ENCODE measurements at regions not wholly inside any gene's neighbourhood (a gene's known extent, or its start where the extent isn't known, plus 50 kb on each side); places are given as distances from the start of the nearest gene placed in this dataset.

GRCh38 chr5:123696921-123697341 lies 185.0 kb downstream of the CSNK1G3 start:
- no peaks in the 10 kb centered on the region for H3K27me3 ChIP-seq (ENCODE audit: control insufficient read depth in 2 of 2, insufficient read depth in 2 of 2, low read length in 2 of 2)
- H3K9ac ChIP-seq (ENCODE audit: low read depth in 1 of 2, low read length in 2 of 2): no peak overlapping the region
- no peak overlapping the region for H3K4me3 ChIP-seq (ENCODE audit: low read length in 2 of 2)
- H3K27ac ChIP-seq (ENCODE audit: low read depth in 2 of 2, low read length in 2 of 2): peak overlapping the region; percentile 22 to 26
- H3K36me3 ChIP-seq (ENCODE audit: control insufficient read depth in 2 of 2, insufficient read depth in 2 of 2, low read length in 2 of 2): no peaks in the 10 kb centered on the region
- no peaks in the 10 kb centered on the region for H3K9me3 ChIP-seq (ENCODE audit: control insufficient read depth in 2 of 2, low read length in 2 of 2)
- no peaks in the 10 kb centered on the region for H3K4me1 ChIP-seq (ENCODE audit: control insufficient read depth in 2 of 2, insufficient read depth in 2 of 2, low read length in 2 of 2)

GRCh38 chr5:123690821-123691220 lies 178.8 kb downstream of the CSNK1G3 start:
- H3K4me3 ChIP-seq (ENCODE audit: low read length in 2 of 2): no peak overlapping the region
- H3K27me3 ChIP-seq (ENCODE audit: control insufficient read depth in 2 of 2, insufficient read depth in 2 of 2, low read length in 2 of 2): no peaks in the 10 kb centered on the region
- H3K4me1 ChIP-seq (ENCODE audit: control insufficient read depth in 2 of 2, insufficient read depth in 2 of 2, low read length in 2 of 2): no peaks in the 10 kb centered on the region
- H3K9ac ChIP-seq (ENCODE audit: low read depth in 1 of 2, low read length in 2 of 2): no peak overlapping the region
- H3K27ac ChIP-seq (ENCODE audit: low read depth in 2 of 2, low read length in 2 of 2): no peak overlapping the region
- no peaks in the 10 kb centered on the region for H3K36me3 ChIP-seq (ENCODE audit: control insufficient read depth in 2 of 2, insufficient read depth in 2 of 2, low read length in 2 of 2)
- H3K9me3 ChIP-seq (ENCODE audit: control insufficient read depth in 2 of 2, low read length in 2 of 2): peaks cover 0 to 2% of the 10 kb centered on the region in 2 donors

DNA sequence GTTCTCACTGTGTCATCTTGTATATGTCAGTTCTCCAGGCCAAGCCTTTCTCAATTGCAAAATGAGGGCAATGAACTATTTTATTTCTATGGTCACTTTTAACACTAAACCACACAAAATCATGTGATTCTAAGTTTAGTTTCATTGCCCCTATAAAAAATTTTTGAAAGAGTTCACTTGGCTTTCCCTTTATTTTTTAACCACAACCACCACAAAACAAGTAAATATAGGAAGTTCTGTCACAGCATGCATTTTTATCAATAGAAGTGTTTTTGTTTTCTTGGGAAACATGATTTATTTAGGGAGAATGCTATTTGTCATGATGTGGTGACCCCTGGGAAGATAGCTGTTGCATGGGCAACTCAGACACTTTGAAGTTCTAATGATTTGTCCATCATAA lies 169.1 kb downstream of the CSNK1G3 start:
- H3K36me3 ChIP-seq (ENCODE audit: control insufficient read depth in 2 of 2, insufficient read depth in 2 of 2, low read length in 2 of 2): no peaks in the 10 kb centered on the region
- H3K4me1 ChIP-seq (ENCODE audit: control insufficient read depth in 2 of 2, insufficient read depth in 2 of 2, low read length in 2 of 2): no peaks in the 10 kb centered on the region
- no peak overlapping the region for H3K9ac ChIP-seq (ENCODE audit: low read depth in 1 of 2, low read length in 2 of 2)
- no peak overlapping the region for H3K27ac ChIP-seq (ENCODE audit: low read depth in 2 of 2, low read length in 2 of 2)
- peaks cover 0 to under 1% of the 10 kb centered on the region in 2 donors for H3K9me3 ChIP-seq (ENCODE audit: control insufficient read depth in 2 of 2, low read length in 2 of 2)
- H3K4me3 ChIP-seq (ENCODE audit: low read length in 2 of 2): no peak overlapping the region
- H3K27me3 ChIP-seq (ENCODE audit: control insufficient read depth in 2 of 2, insufficient read depth in 2 of 2, low read length in 2 of 2): no peaks in the 10 kb centered on the region

DNA sequence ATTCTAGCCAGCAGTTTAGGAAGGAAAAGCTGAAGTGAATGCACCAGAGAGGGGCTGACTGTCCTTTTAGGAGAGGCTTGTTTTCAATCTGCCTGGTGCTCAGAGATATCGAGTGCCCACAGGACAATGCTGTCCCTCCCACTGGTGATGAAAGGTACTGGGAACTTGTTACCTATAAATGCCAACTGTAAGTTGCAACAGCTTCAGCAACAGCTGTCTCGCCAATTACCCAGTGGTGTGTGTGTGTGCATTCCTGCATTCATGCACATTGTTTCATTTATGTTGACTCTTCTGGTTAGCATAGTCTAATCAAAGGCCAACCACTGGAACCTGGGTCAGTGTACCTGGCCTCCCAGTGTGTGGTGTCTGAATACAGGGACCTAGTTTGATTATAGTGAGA lies 161.1 kb downstream of the CSNK1G3 start:
- Histone ChIP-seq H3K27ac (ENCODE audit: low read depth in 2 of 2, low read length in 2 of 2) (no peak overlapping the region), H3K4me1 (ENCODE audit: control insufficient read depth in 2 of 2, insufficient read depth in 2 of 2, low read length in 2 of 2) (no peaks in the 10 kb centered on the region), H3K4me3 (ENCODE audit: low read length in 2 of 2) (no peak overlapping the region), H3K36me3 (ENCODE audit: control insufficient read depth in 2 of 2, insufficient read depth in 2 of 2, low read length in 2 of 2) (no peaks in the 10 kb centered on the region), H3K27me3 (ENCODE audit: control insufficient read depth in 2 of 2, insufficient read depth in 2 of 2, low read length in 2 of 2) (no peaks in the 10 kb centered on the region), H3K9ac (ENCODE audit: low read depth in 1 of 2, low read length in 2 of 2) (no peak overlapping the region), H3K9me3 (ENCODE audit: control insufficient read depth in 2 of 2, low read length in 2 of 2) (no peaks in the 10 kb centered on the region)

DNA sequence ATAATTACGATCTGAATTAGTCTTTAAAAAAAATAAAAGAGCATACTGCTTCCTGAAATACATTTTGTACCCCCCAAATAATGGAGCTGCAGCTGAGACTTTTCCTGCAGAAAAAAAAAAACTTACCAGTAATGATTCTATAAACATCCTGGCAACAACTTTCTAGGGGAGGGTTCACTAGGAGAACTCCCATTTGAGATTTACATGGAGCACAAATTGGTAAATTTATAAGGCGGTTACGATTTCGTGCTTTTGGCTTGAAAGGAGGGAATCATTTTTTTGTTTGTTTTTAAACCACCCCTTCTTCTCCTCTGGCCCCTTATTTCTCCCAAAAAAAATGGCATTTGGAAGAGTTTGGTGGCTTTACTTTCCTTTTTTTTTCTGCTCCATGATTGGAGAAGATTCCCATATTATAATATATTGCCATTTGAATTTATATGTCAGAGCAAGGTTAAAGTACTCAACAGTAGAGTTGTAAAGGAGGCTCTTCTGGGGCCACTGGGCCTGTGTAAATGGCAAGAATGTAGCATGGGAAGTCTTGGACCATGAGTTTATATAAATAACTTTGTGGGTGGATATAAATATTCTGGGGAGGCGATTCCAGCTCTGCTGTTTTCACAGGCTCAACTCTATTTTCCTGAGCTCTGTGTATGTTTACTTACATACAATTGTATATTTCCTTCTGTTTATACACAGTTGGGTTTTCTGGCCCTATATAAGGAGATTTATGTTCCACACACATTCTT lies 159.9 kb downstream of the CSNK1G3 start:
- Histone ChIP-seq H3K4me1 (ENCODE audit: control insufficient read depth in 2 of 2, insufficient read depth in 2 of 2, low read length in 2 of 2) (no peaks in the 10 kb centered on the region), H3K9ac (ENCODE audit: low read depth in 1 of 2, low read length in 2 of 2) (no peak overlapping the region), H3K4me3 (ENCODE audit: low read length in 2 of 2) (no peak overlapping the region), H3K9me3 (ENCODE audit: control insufficient read depth in 2 of 2, low read length in 2 of 2) (no peaks in the 10 kb centered on the region), H3K27me3 (ENCODE audit: control insufficient read depth in 2 of 2, insufficient read depth in 2 of 2, low read length in 2 of 2) (no peaks in the 10 kb centered on the region), H3K36me3 (ENCODE audit: control insufficient read depth in 2 of 2, insufficient read depth in 2 of 2, low read length in 2 of 2) (no peaks in the 10 kb centered on the region), H3K27ac (ENCODE audit: low read depth in 2 of 2, low read length in 2 of 2) (no peak overlapping the region)

DNA sequence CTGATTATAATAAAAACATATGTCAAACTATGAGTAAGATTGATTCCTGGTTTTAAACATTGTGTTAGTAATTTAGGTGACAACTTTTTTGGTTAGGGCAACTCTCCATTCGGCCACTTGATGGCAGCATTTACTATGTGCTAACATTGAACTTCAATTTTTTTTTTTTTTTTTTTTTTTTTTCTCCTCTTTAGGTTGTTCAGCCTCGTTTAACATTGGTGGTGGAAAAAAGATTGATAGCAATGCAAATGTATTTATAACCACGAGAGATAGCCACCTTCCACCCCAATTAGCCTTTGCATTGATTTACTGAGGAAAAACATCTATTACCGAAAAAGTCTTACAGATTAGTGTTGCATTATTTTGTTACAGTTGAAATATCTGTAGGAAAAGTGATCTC lies 159.1 kb downstream of the CSNK1G3 start:
- H3K4me1 ChIP-seq (ENCODE audit: control insufficient read depth in 2 of 2, insufficient read depth in 2 of 2, low read length in 2 of 2): no peaks in the 10 kb centered on the region
- no peak overlapping the region for H3K4me3 ChIP-seq (ENCODE audit: low read length in 2 of 2)
- no peak overlapping the region for H3K27ac ChIP-seq (ENCODE audit: low read depth in 2 of 2, low read length in 2 of 2)

More for the DNA sequence above, 159.1 kb downstream of the CSNK1G3 start:
- H3K27me3 ChIP-seq (ENCODE audit: control insufficient read depth in 2 of 2, insufficient read depth in 2 of 2, low read length in 2 of 2): no peaks in the 10 kb centered on the region
- no peak overlapping the region for H3K9ac ChIP-seq (ENCODE audit: low read depth in 1 of 2, low read length in 2 of 2)
- no peaks in the 10 kb centered on the region for H3K36me3 ChIP-seq (ENCODE audit: control insufficient read depth in 2 of 2, insufficient read depth in 2 of 2, low read length in 2 of 2)
- H3K9me3 ChIP-seq (ENCODE audit: control insufficient read depth in 2 of 2, low read length in 2 of 2): no peaks in the 10 kb centered on the region

Measured in mucosa of rectum (tissue), 2 donors.